RKO (cell line): ENCODE measurements at regions not wholly inside any gene's neighbourhood (a gene's known extent, or its start where the extent isn't known, plus 50 kb on each side); places are given as distances from the start of the nearest gene placed in this dataset.
"Not testable (repeated sequence)": the region's sequence is repeated elsewhere in the genome, so short reads cannot be mapped to it uniquely, and the experiment has no call there.

Source experiments
- DNase-seq: peaks from one replicate; pipeline ENCODE4 v3.0.0-alpha.2; 2016; ENCODE audit warnings: low spot score

DNA sequence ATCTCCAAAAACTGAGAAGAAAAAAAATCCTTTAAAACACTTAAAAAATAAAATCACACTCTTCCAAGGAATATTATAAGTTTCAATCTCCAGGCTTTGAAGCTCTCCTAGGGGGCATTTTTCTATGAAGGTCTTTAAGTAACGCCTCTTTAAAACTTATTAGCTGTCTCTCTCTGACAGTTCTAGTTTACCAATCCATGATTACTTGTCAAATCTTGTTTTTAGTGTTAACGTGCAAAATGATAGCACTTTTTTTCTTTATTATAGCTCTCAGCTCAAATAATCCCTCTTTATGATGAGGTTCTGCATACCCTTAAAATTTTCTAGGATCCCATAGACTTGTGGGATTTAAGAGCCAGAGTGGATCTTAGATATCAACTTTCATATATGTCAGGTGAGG lies 369.0 kb downstream of the DOK5 start:
- no peak for DNase-seq

DNA sequence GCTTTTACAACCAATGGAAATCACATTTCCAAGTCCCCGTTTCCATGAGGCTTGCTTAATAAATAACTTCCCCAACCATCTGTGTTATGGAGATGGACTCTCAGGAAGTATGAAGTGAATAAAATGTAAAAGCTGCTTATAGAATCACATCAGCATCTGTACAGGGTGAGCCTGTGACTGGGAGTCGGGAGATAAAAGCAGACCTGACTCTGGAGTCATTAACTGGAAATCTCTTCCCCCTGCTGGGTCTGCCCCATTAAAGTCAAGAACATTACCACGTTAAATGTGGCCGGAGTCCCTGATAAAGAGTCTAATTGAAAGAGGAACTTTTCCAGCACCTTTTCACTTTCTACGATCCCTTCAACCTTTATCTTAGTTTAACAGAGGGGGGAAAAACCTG lies 368.5 kb downstream of the DOK5 start:
- DNase-seq, result no peak

DNA sequence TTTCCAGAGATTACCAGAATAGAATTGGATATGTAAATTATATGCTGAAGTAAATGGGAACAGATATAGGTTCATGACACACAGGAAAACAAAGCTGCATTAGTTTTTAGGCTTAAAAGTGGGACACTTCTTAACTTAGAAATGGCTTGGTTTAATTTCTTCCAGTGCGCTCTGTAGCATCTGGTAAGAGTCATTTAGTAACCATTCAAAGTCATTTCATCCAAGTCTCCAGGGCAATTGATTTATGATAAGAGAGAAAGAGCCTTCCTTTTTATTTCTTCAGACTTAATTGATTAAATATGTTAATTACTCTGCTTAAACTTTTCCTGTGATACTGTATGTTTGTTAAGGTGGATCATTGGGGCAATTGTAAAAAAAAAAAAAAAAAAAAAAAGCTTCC lies 368.0 kb downstream of the DOK5 start:
- DNase-seq, result no peak

GRCh38 chr20:54839224-54839623 lies 363.8 kb downstream of the DOK5 start:
- DNase-seq, result no peak

GRCh38 chr20:54837226-54837625 lies 361.8 kb downstream of the DOK5 start:
- no peak for DNase-seq

DNA sequence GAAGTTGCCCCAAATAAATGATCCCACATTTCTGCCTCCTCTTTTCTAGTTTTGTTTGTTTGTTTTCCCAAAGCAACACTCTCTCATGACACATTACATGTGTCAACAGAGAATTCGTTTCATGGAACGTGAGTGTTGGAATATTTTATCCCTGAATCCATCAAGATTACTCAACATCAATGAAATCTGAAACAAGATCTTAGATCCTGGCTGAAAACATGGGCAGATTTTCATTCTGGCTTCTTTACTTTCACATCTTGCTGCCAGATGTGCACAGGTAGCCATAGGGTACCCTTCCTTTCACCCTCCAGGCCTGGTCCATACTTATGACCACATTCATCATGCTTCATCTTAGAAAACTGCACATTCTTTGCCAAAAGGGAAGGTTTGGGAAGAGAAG lies 347.0 kb downstream of the DOK5 start:
- no peak for DNase-seq

DNA sequence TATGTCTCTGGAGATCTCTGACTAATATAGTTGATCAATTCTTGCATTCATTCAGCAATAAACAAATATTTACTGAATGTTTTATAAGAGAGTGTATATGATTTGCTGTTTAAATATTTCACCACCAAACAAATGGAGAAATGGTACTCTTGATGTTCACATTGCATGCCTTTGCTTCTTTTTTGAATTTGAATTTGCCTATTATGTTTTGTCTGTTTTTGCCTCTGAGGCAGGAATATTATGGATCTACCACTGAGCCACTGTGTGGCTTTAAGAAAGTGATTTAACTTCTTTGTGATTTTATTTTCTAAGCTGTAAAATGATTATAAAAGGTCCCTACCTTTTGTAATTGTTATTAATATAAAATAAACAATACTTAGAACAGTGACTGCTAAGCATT lies 345.0 kb downstream of the DOK5 start:
- DNase-seq, result no peak

- no peak for DNase-seq
Observed at GRCh38 chr20:54806462-54806861, 331.1 kb downstream of the DOK5 start.

GRCh38 chr20:54794874-54795273 lies 319.5 kb downstream of the DOK5 start:
- no peak for DNase-seq

- DNase-seq, result no peak
Observed at GRCh38 chr20:54794110-54794509, 318.7 kb downstream of the DOK5 start.

DNA sequence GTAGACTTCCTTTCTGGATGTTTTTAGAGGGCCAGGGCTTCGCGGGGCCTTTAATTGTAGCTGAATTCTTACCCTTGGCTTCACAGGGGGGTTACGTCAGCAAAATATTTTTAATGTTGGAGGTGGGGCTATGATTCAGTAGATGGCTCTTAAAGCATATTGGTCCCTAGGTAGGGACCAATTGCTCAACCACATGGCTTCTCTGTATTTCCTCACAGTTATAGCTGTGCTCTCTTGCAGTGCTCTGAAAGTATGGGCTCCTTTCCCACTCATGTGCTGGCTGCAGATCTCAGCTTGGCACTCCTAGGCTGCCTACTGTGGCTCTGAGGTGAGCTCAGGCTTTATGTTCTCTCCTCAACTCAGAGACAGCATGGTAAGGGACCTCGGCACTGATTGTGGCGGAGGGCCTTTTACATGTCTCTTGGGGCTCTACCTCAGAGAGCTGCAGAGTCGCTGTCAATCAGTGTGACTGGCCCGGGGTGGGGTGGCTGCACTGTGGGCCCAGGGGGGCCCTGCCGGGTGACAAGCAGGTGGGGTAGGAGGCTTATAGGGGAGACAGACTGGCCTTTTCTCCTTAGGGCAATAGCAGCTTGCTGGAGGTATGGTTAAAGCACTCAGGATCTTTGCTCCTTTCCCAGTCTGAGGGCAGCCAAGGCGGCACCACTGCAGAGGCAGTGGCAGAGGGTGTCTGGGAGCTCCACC lies 318.0 kb downstream of the DOK5 start:
- no peak for DNase-seq

DNA sequence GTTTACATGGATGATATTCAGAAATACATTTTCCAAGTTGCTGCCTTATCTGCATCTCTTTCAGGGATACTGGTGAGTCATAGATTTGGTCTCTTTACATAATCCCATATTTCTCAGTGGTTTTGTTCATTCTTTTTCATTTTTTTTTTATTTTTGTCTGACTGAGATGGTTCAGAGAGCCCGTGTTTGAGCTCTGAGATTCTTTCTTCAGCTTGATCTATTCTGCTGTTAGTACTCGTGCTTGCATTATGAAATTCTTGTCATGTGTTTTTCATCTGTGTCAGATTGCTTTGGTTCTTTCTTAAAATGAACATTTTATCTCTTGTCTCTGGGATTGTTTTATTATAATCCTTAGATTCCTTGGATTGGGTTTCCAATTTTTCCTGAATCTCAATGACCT lies 317.3 kb downstream of the DOK5 start:
- DNase-seq, result no peak

DNA sequence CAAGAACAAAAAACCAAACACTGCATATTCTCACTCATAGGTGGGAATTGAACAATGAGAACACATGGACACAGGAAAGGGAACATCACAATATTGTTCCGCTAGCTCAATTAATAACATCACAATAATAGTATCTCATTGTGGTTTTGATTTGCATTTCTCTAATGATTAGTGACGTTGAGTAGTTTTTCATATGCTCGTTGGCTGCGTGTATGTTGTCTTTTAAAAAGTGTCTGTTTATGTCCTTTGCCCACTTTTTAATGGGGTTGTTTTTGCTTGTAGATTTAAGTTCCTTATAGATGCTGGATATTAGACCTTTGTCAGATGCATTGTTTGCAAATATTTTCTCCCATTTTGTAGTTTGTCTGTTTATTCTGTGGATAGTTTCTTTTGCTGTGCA lies 312.9 kb downstream of the DOK5 start:
- DNase-seq, result not testable (repeated sequence)

DNA sequence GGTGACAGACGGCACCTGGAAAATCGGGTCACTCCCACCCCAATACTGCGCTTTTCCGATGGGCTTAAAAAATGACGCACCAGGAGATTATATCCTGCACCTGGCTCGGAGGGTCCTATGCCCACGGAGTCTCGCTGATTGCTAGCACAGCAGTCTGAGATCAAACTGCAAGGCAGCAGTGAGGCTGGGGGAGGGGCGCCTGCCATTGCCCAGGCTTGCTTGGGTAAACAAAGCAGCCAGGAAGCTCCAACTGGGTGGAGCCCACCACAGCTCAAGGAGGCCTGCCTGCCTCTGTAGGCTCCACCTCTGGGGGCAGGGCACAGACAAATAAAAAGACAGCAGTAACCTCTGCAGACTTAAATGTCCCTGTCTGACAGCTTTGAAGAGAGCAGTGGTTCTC lies 307.4 kb downstream of the DOK5 start:
- DNase-seq, result not testable (repeated sequence)

DNA sequence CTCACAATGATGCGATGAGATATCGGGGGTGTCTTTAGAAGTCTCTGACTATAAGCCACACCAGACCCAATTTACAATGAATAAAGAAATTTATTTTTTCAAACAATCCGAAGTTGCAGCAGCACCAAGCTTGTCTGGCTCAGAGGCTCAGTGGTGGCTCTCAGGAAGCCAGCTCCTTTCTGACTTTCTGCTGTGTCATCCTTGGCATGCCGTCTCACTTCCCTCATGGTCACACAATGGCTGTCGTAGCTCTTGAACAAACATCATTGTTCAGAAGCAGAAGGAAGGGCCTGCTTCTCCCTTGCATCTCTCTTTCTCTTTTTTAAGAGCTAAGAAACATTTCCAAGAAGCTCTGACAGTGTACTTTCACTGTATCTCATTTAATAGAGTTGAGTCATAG lies 299.0 kb downstream of the DOK5 start:
- no peak for DNase-seq

- DNase-seq, result no peak
Observed at GRCh38 chr20:54773643-54774000, 298.2 kb downstream of the DOK5 start.

GRCh38 chr20:54772893-54773642 lies 297.7 kb downstream of the DOK5 start:
- DNase-seq, result no peak

- no peak for DNase-seq
Observed at GRCh38 chr20:54766483-54766882, 291.1 kb downstream of the DOK5 start.

GRCh38 chr20:54763366-54763765 lies 288.0 kb downstream of the DOK5 start:
- DNase-seq, result no peak

DNA sequence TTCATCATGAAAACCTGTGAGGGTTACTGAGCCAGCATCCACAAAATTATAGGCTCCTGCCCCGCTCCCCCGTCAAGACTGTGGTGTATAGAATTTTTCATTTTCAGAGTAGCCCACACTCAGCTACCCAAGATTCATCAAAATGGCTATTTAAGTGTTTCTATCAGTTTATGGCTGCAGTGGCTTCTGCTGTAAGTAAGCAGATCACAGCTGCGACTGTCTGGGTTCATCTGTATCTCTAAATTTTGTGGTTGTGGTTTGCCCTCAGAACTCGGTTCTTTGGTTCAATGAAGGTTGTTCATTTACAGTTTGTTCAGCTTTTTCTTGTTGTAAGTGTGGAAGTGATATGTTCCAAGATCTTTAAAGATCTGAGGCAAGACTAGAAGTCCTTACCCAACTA lies 284.2 kb downstream of the DOK5 start:
- DNase-seq, result no peak

DNA sequence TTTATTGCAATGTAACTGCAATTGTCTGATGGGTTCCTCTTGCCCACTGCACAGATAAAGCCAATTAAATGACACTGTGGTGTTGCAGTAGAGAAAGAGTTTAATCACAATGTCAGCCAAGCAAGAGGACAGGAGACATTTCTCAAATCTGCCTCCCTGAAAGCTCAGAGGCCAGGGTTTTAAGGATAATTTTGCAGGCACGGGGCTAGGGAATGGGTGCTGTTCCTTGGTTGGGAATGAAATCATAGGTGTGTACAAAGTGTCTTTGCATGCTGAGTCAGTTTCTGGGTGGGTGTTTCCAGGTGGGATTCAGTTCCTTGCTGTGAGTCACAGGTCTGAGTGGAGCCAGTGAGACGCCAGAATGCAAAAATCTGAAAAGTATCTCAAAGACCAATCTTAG lies 271.4 kb downstream of the DOK5 start:
- no peak for DNase-seq

- no peak for DNase-seq
Observed at GRCh38 chr20:54745780-54746179, 270.4 kb downstream of the DOK5 start.

DNA sequence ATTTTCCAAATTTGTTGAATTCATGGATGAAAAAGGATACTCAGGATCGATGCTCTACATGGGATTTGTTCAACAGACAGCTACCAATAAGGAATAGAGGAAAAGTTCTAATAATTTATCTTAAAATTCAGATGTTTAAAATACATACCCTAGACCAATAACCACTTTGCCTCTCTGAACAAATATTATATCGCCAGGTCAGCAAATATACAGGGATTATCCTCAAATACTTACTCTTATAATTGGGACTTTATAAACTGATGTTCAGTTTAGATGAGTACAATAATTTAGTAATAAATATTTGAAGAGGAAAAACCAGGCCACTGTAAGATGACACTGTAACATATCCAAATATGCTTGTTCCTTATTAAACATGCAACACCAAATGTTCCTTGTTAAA lies 268.7 kb downstream of the DOK5 start:
- DNase-seq, result no peak

DNA sequence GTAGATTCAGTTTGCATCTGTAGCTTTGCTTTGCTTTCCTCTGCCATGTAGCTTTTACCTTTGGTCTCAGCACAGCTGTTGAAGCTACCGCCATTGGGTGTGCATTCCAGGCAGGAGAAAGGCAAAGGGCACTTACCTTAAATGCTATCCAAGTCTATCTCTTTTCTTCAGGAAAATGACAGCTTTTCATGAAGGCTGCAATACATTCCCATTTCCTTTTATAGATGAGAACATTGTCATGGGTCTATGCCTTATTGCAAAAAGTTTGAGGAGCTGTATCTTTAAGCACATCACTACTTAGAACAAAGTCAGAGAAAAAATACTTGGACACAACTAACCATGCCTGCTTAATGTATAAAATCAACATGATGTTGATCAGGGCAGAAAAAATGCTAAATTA lies 266.8 kb downstream of the DOK5 start:
- DNase-seq, result no peak
